Endodermal cell (in vitro differentiated cells): ENCODE measurements at regions not wholly inside any gene's neighbourhood (a gene's known extent, or its start where the extent isn't known, plus 50 kb on each side); places are given as distances from the start of the nearest gene placed in this dataset.

Experiments
- DNase-seq: peaks from one replicate; pipeline ENCODE4 v3.0.0-alpha.2; 2017
- H3K27ac ChIP-seq: 2 replicates; pipeline ENCODE4 v1.5.1; 2013; ENCODE audit warnings: mild to moderate bottlenecking, low read depth, low read length, moderate library complexity
- H3K27me3 ChIP-seq: 2 replicates; pipeline ENCODE4 v1.6.1; 2013; ENCODE audit warnings: mild to moderate bottlenecking, low read length, moderate library complexity; ENCODE audit not compliant: insufficient read depth, control insufficient read depth, poor library complexity, severe bottlenecking
- H3K36me3 ChIP-seq: 2 replicates; pipeline ENCODE4 v1.7.0; 2013; ENCODE audit warnings: mild to moderate bottlenecking, low read length, moderate library complexity; ENCODE audit not compliant: control insufficient read depth, insufficient read depth
- H3K4me1 ChIP-seq: one replicate; pipeline ENCODE4 v1.7.0; 2013; ENCODE audit warnings: low read length; ENCODE audit not compliant: control insufficient read depth, insufficient read depth
- H3K4me3 ChIP-seq: 2 replicates; pipeline ENCODE4 v1.5.1; 2013; ENCODE audit warnings: mild to moderate bottlenecking, low read length, moderate library complexity
- H3K9ac ChIP-seq: 2 replicates; pipeline ENCODE4 v1.6.1; 2013; ENCODE audit warnings: mild to moderate bottlenecking, low read length, moderate library complexity; ENCODE audit not compliant: poor library complexity, severe bottlenecking; ENCODE audit errors: extremely low read depth
- H3K9me3 ChIP-seq: 2 replicates; pipeline ENCODE4 v1.6.1; 2013; ENCODE audit warnings: mild to moderate bottlenecking, low read length, moderate library complexity; ENCODE audit not compliant: control insufficient read depth
- H3K27ac Mint-ChIP-seq: 2 replicates; pipeline ENCODE4 v1.8.0; 2020; ENCODE audit warnings: mixed read lengths
- H3K27me3 Mint-ChIP-seq: 2 replicates; pipeline ENCODE4 v1.8.0; 2021; ENCODE audit warnings: mild to moderate bottlenecking, mixed read lengths; ENCODE audit not compliant: insufficient read depth
- H3K36me3 Mint-ChIP-seq: 2 replicates; pipeline ENCODE4 v1.8.0; 2020; ENCODE audit warnings: low read depth, mixed read lengths
- H3K4me1 Mint-ChIP-seq: 2 replicates; pipeline ENCODE4 v1.8.0; 2020; ENCODE audit warnings: mixed read lengths
- H3K4me3 Mint-ChIP-seq: 2 replicates; pipeline ENCODE4 v1.8.0; 2020; ENCODE audit warnings: mild to moderate bottlenecking, moderate library complexity, mixed read lengths
- H3K9me3 Mint-ChIP-seq: 2 replicates; pipeline ENCODE4 v1.8.0; 2020; ENCODE audit warnings: mild to moderate bottlenecking, mixed read lengths
- CTCF ChIP-seq: fragments of 200-600 bp; sonication (generic); conservative IDR thresholded peaks from 2 replicates; pipeline ENCODE4 v1.5.0; 2021; ENCODE audit warnings: antibody characterized with exemption, mild to moderate bottlenecking
- WGBS, 2 experiments: methylation state at CpG; one replicate each; pipeline versions ENCODE4 v1.1.5 to v1.1.7; 2013; ENCODE audit warnings: missing lambda C conversion rate in 2 of 2, mixed read lengths in 1 of 2; ENCODE audit not compliant: insufficient coverage in 1 of 2, insufficient read length in 1 of 2; 5-methylcytosine and 5-hydroxymethylcytosine counted together

DNA sequence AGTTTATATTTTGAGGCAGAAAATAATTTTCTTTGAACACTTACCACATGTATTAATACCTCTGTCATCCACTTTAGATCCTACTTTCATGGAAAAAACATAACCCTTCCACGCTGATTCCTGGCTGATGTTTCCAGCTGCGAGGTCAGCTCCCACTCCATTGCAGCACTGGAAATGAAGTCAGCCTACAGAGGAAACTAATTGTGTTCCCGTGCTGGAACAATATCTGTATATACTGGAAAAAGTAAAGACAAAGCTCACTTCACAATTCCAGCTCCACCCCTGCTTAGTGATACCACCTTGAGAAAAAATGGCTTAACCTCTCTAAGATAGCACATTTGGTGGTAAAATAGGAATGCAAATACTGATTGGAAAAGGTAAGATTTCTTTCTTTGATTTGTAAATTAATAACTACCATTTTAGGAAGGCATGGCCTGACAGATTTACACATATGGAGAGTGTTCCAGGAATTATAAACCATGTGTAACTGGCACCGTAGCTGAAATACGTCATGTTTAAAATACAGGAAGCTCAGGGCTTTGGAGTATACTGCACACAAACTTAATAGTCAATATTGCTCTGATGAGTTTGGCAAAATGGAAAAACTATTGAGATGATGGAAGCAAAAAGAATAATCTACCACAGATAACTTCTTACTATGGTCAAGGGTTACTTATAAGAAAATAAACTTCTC lies 90.0 kb downstream of the TRIB2 start:
- DNase-seq, result no peak
- Mint-ChIP-seq H3K27me3 (peaks cover 2% of the 10 kb centered on the region), H3K9me3 (peaks cover 5% of the 10 kb centered on the region), H3K36me3 (no peaks in the 10 kb centered on the region), H3K4me1 (peaks cover 2% of the 10 kb centered on the region), H3K27ac (no peak overlapping the region), H3K4me3 (no peak overlapping the region)
- H3K27me3 ChIP-seq, result no peaks in the 10 kb centered on the region
- no peak overlapping the region for H3K9ac ChIP-seq
- no peak overlapping the region for H3K27ac ChIP-seq
- no peak for TF ChIP-seq CTCF
- WGBS, 2 experiments, result 95 to 100% methylated on average over 2 to 5 of the region's 5 CpGs
- H3K9me3 ChIP-seq, result no peaks in the 10 kb centered on the region
- H3K4me1 ChIP-seq, result no peaks in the 10 kb centered on the region
- no peaks in the 10 kb centered on the region for H3K36me3 ChIP-seq
- no peak overlapping the region for H3K4me3 ChIP-seq

- Mint-ChIP-seq H3K27ac (no peak overlapping the region), H3K4me3 (no peak overlapping the region), H3K9me3 (no peaks in the 10 kb centered on the region), H3K36me3 (no peaks in the 10 kb centered on the region), H3K27me3 (peaks cover 2% of the 10 kb centered on the region), H3K4me1 (peaks cover 2% of the 10 kb centered on the region)
- no peak for TF ChIP-seq CTCF
- no peaks in the 10 kb centered on the region for H3K27me3 ChIP-seq
- no peaks in the 10 kb centered on the region for H3K36me3 ChIP-seq
- DNase-seq, result no peak
- H3K27ac ChIP-seq, result no peak overlapping the region
- H3K9ac ChIP-seq, result no peak overlapping the region
- H3K9me3 ChIP-seq, result no peaks in the 10 kb centered on the region
- 96 to 100% methylated on average over 1 to 6 of the region's 6 CpGs for WGBS, 2 experiments
- no peak overlapping the region for H3K4me3 ChIP-seq
- H3K4me1 ChIP-seq, result no peaks in the 10 kb centered on the region
Observed at GRCh38 chr2:12807907-12808810, 91.4 kb downstream of the TRIB2 start.

GRCh38 chr2:12809526-12809925 lies 92.8 kb downstream of the TRIB2 start:
- H3K36me3 Mint-ChIP-seq, result no peaks in the 10 kb centered on the region
- Histone ChIP-seq H3K4me3 (no peak overlapping the region), H3K27me3 (no peaks in the 10 kb centered on the region), H3K27ac (no peak overlapping the region), H3K9me3 (no peaks in the 10 kb centered on the region), H3K4me1 (no peaks in the 10 kb centered on the region), H3K9ac (no peak overlapping the region), H3K36me3 (no peaks in the 10 kb centered on the region)
- H3K4me3 Mint-ChIP-seq, result no peak overlapping the region
- no peak overlapping the region for H3K27ac Mint-ChIP-seq
- TF ChIP-seq CTCF, result no peak
- no peaks in the 10 kb centered on the region for H3K9me3 Mint-ChIP-seq
- no peak for DNase-seq
- H3K27me3 Mint-ChIP-seq, result peaks cover 2% of the 10 kb centered on the region
- H3K4me1 Mint-ChIP-seq, result peaks cover 2% of the 10 kb centered on the region
- WGBS, 2 experiments, result 77% methylated on average over 4 of the region's 4 CpGs; no CpG with 5 or more reads in 1 of the 2 experiments
